Lung (tissue), 11 donors: ENCODE measurements at regions not wholly inside any gene's neighbourhood (a gene's known extent, or its start where the extent isn't known, plus 50 kb on each side); places are given as distances from the start of the nearest gene placed in this dataset.

Source experiments
- ATAC-seq: fragments of 200-7000 bp; cut with Tn5 transposase; one replicate; pipeline ENCODE4 v1.9.1; 2020; ENCODE audit warnings: moderate number of reproducible peaks; ENCODE audit not compliant: insufficient read depth, low FRiP score
- DNase-seq, 3 donors: peaks; one replicate each; pipeline ENCODE4 v3.0.0-alpha.2; 2013 to 2017
- H3K27ac ChIP-seq, 2 donors: one replicate each; pipeline ENCODE4 v1.5.1; 2013; ENCODE audit warnings: mild to moderate bottlenecking in 2 of 2, moderate library complexity in 2 of 2, control low read depth in 1 of 2, inconsistent platforms in 1 of 2, low read depth in 1 of 2, low read length in 1 of 2
- H3K27me3 ChIP-seq, 3 donors: one replicate each; pipeline ENCODE4 v1.5.1; 2013; ENCODE audit warnings: low read length in 2 of 3; ENCODE audit not compliant: control insufficient read depth in 3 of 3, insufficient read depth in 3 of 3
- H3K36me3 ChIP-seq, 4 donors: one replicate each; pipeline ENCODE4 v1.5.1; 2013; ENCODE audit warnings: low read length in 4 of 4, mild to moderate bottlenecking in 1 of 4, moderate library complexity in 1 of 4; ENCODE audit not compliant: control insufficient read depth in 4 of 4, insufficient read depth in 4 of 4
- H3K4me1 ChIP-seq, 5 donors: one replicate each; pipeline ENCODE4 v1.5.1; 2013; ENCODE audit warnings: low read length in 5 of 5, mild to moderate bottlenecking in 2 of 5, moderate library complexity in 1 of 5; ENCODE audit not compliant: control insufficient read depth in 5 of 5, insufficient read depth in 5 of 5
- H3K4me3 ChIP-seq: one replicate; pipeline ENCODE4 v1.5.1; 2013; ENCODE audit warnings: mild to moderate bottlenecking, control low read depth, moderate library complexity
- H3K9ac ChIP-seq, 2 donors: one replicate each; pipeline ENCODE4 v1.5.1; 2013; ENCODE audit warnings: low read length in 2 of 2, control low read depth in 1 of 2; ENCODE audit not compliant: insufficient read depth in 1 of 2
- H3K9me3 ChIP-seq, 4 donors: one replicate each; pipeline ENCODE4 v1.5.1; 2013; ENCODE audit warnings: low read length in 3 of 4, mild to moderate bottlenecking in 1 of 4, moderate library complexity in 1 of 4; ENCODE audit not compliant: control insufficient read depth in 4 of 4, insufficient read depth in 3 of 4
- WGBS, 2 donors: extraction: QIAGEN DNeasy Blood & Tissue Kit; methylation state at CpG; one replicate each; pipeline ENCODE4 v1.1.7; 2013; 5-methylcytosine and 5-hydroxymethylcytosine counted together
- TF ChIP-seq, protein P1 (sequence below): IDR thresholded peaks from 2 replicates; pipeline ENCODE4 v1.5.1; 2012; ENCODE audit warnings: mild to moderate bottlenecking; ENCODE audit errors: control extremely low read depth, extremely low read depth
- donor health status: control.
- donor health status: control.
- donor health status: Bipolar disorder and iron deficiency.
- donor health status: healthy.
- donor health status: DM: yes; HTN: yes; CAD: no.

DNA sequence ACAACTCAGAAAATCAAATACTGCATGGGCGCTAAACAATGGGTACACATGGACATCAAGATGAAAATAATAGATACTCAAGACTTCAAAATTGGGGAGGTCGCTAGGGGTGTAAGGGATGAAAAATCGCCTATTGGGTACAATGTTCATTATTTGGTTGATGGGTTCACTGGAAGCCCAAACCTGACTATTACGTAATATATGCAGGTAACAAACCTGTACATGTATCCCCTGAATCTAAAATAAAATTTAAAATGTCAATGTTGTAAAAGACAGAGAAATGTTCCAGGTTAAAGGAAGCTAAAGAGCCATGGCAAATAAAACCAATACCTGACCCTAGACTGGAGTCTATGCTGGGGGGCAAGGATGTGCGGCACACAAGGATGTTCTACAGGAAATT is 80.4 kb upstream of the CCBE1 start:
- TF ChIP-seq, protein P1, sequence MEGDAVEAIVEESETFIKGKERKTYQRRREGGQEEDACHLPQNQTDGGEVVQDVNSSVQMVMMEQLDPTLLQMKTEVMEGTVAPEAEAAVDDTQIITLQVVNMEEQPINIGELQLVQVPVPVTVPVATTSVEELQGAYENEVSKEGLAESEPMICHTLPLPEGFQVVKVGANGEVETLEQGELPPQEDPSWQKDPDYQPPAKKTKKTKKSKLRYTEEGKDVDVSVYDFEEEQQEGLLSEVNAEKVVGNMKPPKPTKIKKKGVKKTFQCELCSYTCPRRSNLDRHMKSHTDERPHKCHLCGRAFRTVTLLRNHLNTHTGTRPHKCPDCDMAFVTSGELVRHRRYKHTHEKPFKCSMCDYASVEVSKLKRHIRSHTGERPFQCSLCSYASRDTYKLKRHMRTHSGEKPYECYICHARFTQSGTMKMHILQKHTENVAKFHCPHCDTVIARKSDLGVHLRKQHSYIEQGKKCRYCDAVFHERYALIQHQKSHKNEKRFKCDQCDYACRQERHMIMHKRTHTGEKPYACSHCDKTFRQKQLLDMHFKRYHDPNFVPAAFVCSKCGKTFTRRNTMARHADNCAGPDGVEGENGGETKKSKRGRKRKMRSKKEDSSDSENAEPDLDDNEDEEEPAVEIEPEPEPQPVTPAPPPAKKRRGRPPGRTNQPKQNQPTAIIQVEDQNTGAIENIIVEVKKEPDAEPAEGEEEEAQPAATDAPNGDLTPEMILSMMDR, result no peak
- H3K36me3 ChIP-seq, result no peaks in the 10 kb centered on the region
- DNase-seq, result no peak
- 92 to 95% methylated on average over 5 of the region's 5 CpGs for WGBS, 2 donors
- H3K9ac ChIP-seq, result no peak overlapping the region
- no peaks in the 10 kb centered on the region for H3K27me3 ChIP-seq
- H3K9me3 ChIP-seq, result no peaks in the 10 kb centered on the region
- no peak for ATAC-seq
- peaks cover 0 to 4% (median 0%) of the 10 kb centered on the region in 5 donors for H3K4me1 ChIP-seq
- no peak overlapping the region for H3K27ac ChIP-seq
- H3K4me3 ChIP-seq, result no peak overlapping the region

GRCh38 chr18:59769129-59769865 is 72.1 kb upstream of the CCBE1 start:
- Histone ChIP-seq H3K27me3 (no peaks in the 10 kb centered on the region), H3K9me3 (peaks cover 0 to 3% (median under 1%) of the 10 kb centered on the region in 4 donors), H3K4me3 (no peak overlapping the region), H3K36me3 (no peaks in the 10 kb centered on the region), H3K4me1 (peaks cover 0 to 20% (median 0%) of the 10 kb centered on the region in 5 donors), H3K27ac (no peak overlapping the region), H3K9ac (no peak overlapping the region)
- TF ChIP-seq, protein P1, result no peak
- DNase-seq (peak in 2 of 3 donors; percentile 62 to 66), ATAC-seq (no peak)
- WGBS, 2 donors, result 72 to 76% methylated on average over 3 of the region's 3 CpGs

- H3K36me3 ChIP-seq, result no peaks in the 10 kb centered on the region
- H3K4me1 ChIP-seq, result peaks cover 0 to 25% (median 0%) of the 10 kb centered on the region in 5 donors
- no peaks in the 10 kb centered on the region for H3K27me3 ChIP-seq
- DNase-seq, result no peak
- 84 to 89% methylated on average over 1 of the region's 1 CpG for WGBS, 2 donors
- peaks cover 0 to 3% (median under 1%) of the 10 kb centered on the region in 4 donors for H3K9me3 ChIP-seq
- no peak overlapping the region for H3K4me3 ChIP-seq
- no peak overlapping the region for H3K27ac ChIP-seq
- no peak overlapping the region for H3K9ac ChIP-seq
- ATAC-seq, result no peak
- TF ChIP-seq, protein P1, result no peak
These were observed 71.2 kb upstream of the CCBE1 start for GRCh38 chr18:59768409-59768808.
